ENCODE measurements at regions not wholly inside any gene's neighbourhood (a gene's known extent, or its start where the extent isn't known, plus 50 kb on each side); places are given as distances from the start of the nearest gene placed in this dataset.
"Not testable (repeated sequence)": the region's sequence is repeated elsewhere in the genome, so short reads cannot be mapped to it uniquely, and the experiment has no call there.

GRCh38 chr4:82271915-82272480, 101.8 kb downstream of the HNRNPD start:
- not testable (repeated sequence) for TF ChIP-seq POLR2AphosphoS5 (IDR thresholded peaks at IDR 0.05; ENCODE audit: low read depth, low read length); CTCF (IDR thresholded peaks at IDR 0.05); TCF7L2 (IDR thresholded peaks at IDR 0.05; ENCODE audit: low read depth, low read length); REST (IDR thresholded peaks at IDR 0.05; ENCODE audit: insufficient read depth in 1 of 2, low read depth in 2 of 2, low read length in 1 of 2)

Measured in Panc1 (cell line).